Colonic mucosa (tissue), 4 donors: ENCODE measurements at regions not wholly inside any gene's neighbourhood (a gene's known extent, or its start where the extent isn't known, plus 50 kb on each side); places are given as distances from the start of the nearest gene placed in this dataset.

Source experiments
- DNase-seq: peaks from one replicate; pipeline ENCODE4 v3.0.0-alpha.2; 2020
- H3K27ac ChIP-seq: fragments of 200-600 bp; one replicate; pipeline ENCODE4 v1.8.0; 2021
- H3K27me3 ChIP-seq: fragments of 200-600 bp; one replicate; pipeline ENCODE4 v1.8.0; 2021
- H3K36me3 ChIP-seq: fragments of 200-600 bp; one replicate; pipeline ENCODE4 v1.8.0; 2021
- H3K4me1 ChIP-seq: fragments of 200-600 bp; one replicate; pipeline ENCODE4 v1.8.0; 2021; ENCODE audit warnings: mild to moderate bottlenecking
- H3K4me3 ChIP-seq: fragments of 200-600 bp; one replicate; pipeline ENCODE4 v1.8.0; 2021
- H3K9ac ChIP-seq, 2 donors: one replicate each; pipeline ENCODE4 v1.7.0; 2013; ENCODE audit warnings: control low read depth in 2 of 2, low read depth in 2 of 2, low read length in 2 of 2
- H3K9me3 ChIP-seq: fragments of 200-600 bp; one replicate; pipeline ENCODE4 v1.8.0; 2021
- intact Hi-C: fragments of 100-400 bp; cut with DNase I; formaldehyde crosslinking; loops from one replicate; pipeline ENCODE4 v1.14.1; 2022
- TF ChIP-seq, protein P1 (sequence below): fragments of 200-600 bp; IDR thresholded peaks from one replicate; pipeline ENCODE4 v1.8.0; 2022; ENCODE audit warnings: antibody characterized with exemption, mild to moderate bottlenecking
- donor health status: healthy.
- donor health status: DM: no; HTN: no; CAD: no.
- donor health status: DM: no; HTN: no; CAD: no.

DNA sequence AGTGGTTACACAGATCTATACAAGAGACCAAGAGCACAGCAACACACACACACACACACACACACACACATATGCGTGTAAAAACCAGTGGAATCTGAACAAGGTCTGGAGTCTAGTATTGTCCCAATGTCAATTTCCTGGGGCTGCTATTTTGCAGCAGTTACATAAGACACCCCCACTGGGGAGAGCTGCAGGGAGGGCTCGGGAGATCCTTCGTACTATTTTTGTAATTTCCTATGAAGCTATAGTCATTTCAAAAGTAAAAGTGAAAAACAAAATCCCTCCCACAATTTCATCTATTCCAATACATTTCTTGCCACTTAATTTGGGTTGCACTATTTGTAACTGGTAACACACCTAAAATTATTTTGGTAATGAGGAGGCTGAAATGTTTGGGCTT, 68.5 kb downstream of the C16orf95 start:
- Histone ChIP-seq H3K4me1 (no peaks in the 10 kb centered on the region), H3K9ac (no peak overlapping the region), H3K4me3 (no peak overlapping the region), H3K36me3 (no peaks in the 10 kb centered on the region), H3K27me3 (no peaks in the 10 kb centered on the region), H3K9me3 (no peaks in the 10 kb centered on the region), H3K27ac (no peak overlapping the region)
- TF ChIP-seq, protein P1, sequence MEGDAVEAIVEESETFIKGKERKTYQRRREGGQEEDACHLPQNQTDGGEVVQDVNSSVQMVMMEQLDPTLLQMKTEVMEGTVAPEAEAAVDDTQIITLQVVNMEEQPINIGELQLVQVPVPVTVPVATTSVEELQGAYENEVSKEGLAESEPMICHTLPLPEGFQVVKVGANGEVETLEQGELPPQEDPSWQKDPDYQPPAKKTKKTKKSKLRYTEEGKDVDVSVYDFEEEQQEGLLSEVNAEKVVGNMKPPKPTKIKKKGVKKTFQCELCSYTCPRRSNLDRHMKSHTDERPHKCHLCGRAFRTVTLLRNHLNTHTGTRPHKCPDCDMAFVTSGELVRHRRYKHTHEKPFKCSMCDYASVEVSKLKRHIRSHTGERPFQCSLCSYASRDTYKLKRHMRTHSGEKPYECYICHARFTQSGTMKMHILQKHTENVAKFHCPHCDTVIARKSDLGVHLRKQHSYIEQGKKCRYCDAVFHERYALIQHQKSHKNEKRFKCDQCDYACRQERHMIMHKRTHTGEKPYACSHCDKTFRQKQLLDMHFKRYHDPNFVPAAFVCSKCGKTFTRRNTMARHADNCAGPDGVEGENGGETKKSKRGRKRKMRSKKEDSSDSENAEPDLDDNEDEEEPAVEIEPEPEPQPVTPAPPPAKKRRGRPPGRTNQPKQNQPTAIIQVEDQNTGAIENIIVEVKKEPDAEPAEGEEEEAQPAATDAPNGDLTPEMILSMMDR: no peak
- DNase-seq: no peak
- intact Hi-C loops: no loop called here

DNA sequence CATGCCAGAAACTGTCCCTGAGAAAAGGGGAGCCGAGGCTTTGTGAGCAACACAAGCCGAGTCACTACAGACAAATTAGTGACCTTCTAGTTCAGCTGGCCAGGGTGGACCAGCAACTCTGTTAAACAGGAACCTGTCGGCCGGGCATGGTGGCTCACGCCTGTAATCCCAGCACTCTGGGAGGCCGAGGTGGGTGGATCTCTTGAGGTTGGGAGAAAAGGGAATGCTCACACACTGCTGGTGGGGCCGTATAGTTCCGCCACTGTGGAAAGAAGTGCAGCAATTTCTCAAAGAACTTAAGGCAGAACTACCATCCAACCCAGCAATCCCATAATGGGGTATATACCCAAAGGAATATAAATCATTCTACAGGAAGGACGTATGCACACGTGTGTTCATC, 67.8 kb downstream of the C16orf95 start:
- Histone ChIP-seq H3K27ac (no peak overlapping the region), H3K36me3 (no peaks in the 10 kb centered on the region), H3K4me3 (no peak overlapping the region), H3K9ac (no peak overlapping the region), H3K9me3 (no peaks in the 10 kb centered on the region), H3K4me1 (no peaks in the 10 kb centered on the region), H3K27me3 (no peaks in the 10 kb centered on the region)
- TF ChIP-seq, protein P1: no peak
- intact Hi-C loops: no loop called here
- DNase-seq: no peak

DNA sequence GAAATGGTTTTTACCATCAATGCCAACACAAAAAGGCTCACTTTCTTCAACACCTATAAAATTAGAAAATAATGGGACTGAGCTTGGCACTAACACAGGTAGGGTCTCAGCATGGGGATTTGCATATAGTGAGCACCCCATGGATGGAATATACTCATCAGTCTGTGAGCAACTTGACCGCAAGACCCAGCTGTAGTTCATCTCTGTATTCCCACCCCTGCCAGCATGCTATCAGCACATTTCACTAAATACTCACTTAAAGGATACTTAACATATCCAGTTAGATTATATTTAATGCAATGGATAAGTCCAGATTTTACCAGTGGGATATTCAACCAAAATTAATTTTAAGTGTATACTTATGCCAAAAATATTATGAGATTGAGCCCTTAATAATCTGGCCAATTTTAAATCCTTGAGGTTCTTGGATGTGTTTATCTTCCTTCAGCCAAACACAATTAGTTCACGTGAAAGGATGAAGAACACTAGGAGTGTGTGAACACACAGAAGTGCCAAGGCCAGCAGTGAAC, 66.7 kb downstream of the C16orf95 start:
- H3K27me3 ChIP-seq: no peaks in the 10 kb centered on the region
- no peak for DNase-seq
- TF ChIP-seq, protein P1: no peak
- no peaks in the 10 kb centered on the region for H3K9me3 ChIP-seq
- no peak overlapping the region for H3K27ac ChIP-seq
- no peaks in the 10 kb centered on the region for H3K4me1 ChIP-seq
- H3K36me3 ChIP-seq: no peaks in the 10 kb centered on the region
- H3K9ac ChIP-seq: no peak overlapping the region
- no peak overlapping the region for H3K4me3 ChIP-seq
- intact Hi-C loops: no loop called here

DNA sequence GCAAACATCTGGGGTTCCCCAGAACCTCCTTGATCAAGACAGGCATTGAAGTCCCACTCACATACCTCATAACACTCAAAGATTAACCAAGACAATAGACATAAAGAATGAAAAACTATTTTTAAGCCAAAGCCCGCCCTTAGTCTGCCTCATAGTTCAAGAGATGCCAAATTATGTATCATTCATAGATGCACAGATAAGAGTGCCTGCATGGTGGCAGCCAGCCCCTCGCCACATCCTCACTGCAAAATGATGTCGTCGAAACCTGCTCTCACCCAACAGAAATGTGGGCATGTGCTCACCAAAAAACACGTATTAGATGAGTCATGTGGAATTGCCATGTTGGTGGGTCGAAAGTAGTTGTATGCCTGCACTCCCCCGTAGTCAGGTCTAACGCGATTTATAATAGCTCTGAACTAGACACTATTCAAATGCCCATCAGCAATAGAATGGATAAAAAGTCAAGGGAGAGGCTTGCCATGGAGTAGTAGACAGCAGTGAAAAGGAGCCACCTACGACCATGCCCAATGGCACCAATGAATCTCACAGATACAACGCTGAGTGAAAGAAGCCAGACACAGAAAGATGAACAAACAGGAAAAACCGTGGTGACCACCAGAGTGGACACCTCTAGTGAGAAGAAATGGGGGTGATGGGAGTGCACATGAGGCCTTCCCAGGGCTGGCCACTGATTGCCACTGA, 64.8 kb downstream of the C16orf95 start:
- Histone ChIP-seq H3K4me3 (no peak overlapping the region), H3K27ac (no peak overlapping the region), H3K27me3 (no peaks in the 10 kb centered on the region), H3K36me3 (no peaks in the 10 kb centered on the region), H3K4me1 (no peaks in the 10 kb centered on the region), H3K9ac (no peak overlapping the region), H3K9me3 (no peaks in the 10 kb centered on the region)
- TF ChIP-seq, protein P1: no peak
- intact Hi-C loops: no loop called here
- DNase-seq: no peak
